CD4-positive, alpha-beta T cell treated with Interleukin-17A for 1 hour (primary cell): ENCODE measurements at regions not wholly inside any gene's neighbourhood (a gene's known extent, or its start where the extent isn't known, plus 50 kb on each side); places are given as distances from the start of the nearest gene placed in this dataset.
"Not testable (repeated sequence)": the region's sequence is repeated elsewhere in the genome, so short reads cannot be mapped to it uniquely, and the experiment has no call there.

Source experiments
- DNase-seq: peaks from one replicate; pipeline ENCODE4 v3.0.0-alpha.2; 2020

DNA sequence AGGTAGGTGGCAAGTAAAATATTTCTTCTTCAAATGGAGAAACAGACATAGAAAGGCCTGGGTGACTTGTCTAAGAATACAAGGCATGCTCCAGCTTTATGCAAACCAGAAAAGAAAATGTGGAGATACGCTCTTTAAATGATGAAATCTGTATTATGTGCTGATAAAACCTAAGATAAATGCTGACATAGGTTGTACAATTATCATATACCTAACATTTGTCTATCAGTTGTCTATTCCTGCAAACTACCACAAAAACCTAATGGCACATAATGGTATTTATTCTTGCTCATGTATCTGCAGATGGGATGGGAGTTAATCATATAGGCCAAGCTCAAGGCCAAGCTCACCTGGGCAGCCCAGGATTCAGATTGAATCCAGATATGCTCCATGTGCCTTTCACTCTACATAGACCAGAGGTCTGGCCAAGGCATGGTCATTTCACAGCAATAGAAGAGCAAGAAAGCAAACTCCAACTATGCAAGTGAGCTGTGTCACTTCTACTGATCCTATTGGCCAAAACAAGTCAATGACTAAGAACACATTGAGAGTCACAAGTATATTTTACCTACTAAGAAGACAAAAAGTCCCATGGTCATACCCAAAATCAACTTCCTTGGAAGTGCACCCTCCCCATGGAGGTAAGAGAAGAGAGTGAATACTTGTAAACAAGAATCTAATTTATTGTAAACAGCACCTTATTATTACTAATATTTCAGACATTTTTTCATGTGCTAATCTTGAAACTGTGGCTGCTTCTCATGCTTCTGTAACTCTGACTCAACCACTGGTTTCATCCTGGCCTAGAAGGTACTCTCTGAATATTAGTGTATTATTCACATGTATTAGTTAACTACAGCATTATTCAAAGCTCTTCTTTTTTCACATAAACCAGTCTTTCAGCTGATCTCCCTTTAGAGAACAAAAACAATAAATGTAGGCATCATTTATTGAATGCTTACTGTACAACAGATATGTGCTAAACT, 270.7 kb upstream of the SOX9 start:
- DNase-seq, result no peak

DNA sequence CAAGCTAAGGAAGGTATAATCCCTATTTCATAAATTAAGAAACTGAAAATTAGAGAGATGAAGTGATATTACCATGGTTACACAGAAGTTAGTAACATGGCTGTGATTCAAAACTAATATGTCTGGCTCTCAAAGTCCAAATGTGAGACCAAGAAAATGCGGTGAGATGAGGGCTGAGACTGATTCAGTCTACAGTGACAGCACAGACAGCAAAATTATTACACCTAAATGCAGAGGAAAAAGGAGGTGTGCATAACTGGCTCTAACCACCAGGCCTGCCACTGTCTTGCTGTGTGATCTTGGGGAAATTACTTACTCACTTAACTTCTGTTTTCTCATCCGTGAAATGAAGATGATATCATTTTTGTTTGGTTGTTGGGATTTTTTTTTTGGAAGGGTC, 270.0 kb upstream of the SOX9 start:
- no peak for DNase-seq

DNA sequence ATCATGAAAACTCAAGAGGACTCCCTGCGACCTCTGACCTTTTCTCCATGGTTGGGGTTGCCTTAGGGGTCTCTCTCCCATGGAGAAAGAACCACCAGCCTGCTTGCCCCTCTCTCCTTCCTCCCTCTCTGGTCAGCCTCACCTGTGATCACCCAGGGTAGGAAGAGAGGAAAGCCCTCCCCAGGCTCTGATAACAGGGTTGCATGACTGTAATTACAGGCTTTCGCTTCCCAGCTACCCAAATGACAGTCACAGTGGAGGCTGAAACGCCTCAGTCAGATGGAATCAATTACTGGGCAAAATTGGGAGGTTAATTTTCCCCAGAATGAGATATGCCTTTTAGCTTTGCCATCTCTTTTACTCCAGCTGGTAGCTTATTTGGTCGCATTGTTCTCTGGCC, 265.8 kb upstream of the SOX9 start:
- DNase-seq, result no peak

DNA sequence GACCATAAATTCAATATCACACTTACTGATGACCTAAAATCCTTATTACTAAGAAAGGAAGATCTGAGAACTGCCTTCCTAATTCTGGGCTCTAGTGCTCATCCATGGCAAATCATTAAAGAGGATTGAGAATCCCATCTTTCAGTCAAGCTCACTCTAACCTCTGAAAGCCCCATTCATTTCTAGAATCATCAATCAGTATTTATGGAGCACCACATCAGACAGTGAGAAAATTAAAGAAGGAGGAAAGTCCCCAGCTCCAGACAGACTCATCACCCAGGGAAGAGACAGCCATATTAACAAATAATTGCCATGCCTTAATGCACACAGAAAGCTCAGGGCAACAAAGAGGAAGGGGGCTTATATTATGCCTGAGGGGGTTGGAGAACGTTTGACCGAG, 256.1 kb upstream of the SOX9 start:
- no peak for DNase-seq

DNA sequence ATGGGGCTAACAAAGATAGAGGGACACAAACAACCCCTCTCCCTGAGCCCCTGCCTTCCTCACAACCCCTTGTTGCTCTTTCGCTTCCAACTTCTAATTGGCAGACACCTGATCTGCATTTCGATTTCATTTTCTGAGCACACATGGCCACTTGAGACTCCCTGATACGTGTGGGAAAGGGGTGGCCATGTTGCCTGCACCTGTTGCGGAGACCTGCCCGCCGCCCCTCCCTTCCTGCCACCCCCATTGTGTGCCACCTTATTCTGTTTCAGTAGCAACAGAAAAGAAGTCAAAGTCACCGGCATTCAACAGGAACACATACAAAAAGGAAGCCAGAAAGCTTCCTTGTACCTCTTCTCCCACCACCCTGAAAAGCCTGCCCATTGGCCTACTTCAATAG, 254.7 kb upstream of the SOX9 start:
- no peak for DNase-seq

DNA sequence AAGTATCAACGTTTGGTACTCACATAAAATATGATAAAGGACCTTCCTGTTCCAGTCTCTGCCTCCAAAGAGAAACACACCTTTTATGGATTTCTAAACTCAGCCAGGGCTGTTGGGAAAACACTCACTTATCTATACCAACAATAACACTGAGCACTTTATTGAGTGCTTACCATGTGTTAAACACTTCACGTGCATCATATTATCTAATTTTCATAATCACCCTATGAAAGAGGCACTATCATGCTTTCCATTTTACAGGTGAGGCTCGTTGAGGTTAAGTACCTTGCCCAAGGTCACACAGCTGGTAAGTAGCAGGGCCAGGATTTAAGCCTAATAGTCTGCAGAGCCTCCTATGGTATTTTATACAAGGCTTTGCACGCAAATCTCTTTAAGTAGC, 251.5 kb upstream of the SOX9 start:
- DNase-seq, result no peak

DNA sequence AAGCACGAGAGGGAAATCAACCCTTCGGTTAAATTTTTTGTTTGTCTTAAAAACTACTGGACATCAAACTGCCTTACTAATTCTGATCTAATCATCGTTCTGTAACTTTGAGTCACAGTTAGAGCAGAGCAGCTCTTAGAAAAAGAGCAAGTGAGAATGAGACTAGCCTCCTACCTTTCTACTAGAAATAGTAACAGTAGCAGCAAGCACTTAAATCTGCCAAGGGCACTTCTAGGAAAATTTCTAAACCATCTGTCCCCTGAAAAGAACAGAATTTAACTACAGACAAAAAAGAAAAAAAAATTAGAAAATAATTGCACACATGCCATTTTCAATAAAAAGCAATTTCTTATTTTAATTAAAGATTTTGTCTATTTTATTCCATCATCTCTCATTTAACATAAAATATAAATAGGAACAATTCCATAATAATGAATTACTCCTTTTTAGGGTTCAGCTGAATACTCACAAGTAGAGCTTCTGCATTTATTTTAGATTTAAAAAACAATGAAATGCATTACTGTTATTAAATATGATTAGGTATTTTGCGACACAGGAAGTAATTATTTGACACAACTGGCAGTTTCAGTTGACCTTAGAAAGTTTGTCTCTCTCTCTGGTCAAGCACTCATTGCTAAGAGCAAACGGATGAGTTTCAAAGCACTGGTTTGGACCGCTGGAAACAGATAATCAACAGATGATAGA, 250.8 kb upstream of the SOX9 start:
- DNase-seq, result no peak

DNA sequence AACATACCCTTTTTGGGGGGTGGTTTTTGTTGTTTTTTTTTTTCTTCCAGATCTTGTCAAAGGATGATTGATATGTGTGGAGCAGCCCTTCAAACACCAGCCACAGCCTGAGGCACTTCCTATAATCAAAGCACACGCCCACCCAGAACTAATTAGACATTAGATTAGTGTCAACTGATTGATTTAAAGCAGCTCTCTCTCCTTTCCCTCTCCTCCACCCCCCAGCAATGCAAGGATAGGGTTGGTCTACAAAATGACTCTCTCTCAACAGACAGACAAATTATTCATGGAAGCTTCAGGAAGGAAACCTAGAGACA, 250.3 kb upstream of the SOX9 start:
- no peak for DNase-seq

DNA sequence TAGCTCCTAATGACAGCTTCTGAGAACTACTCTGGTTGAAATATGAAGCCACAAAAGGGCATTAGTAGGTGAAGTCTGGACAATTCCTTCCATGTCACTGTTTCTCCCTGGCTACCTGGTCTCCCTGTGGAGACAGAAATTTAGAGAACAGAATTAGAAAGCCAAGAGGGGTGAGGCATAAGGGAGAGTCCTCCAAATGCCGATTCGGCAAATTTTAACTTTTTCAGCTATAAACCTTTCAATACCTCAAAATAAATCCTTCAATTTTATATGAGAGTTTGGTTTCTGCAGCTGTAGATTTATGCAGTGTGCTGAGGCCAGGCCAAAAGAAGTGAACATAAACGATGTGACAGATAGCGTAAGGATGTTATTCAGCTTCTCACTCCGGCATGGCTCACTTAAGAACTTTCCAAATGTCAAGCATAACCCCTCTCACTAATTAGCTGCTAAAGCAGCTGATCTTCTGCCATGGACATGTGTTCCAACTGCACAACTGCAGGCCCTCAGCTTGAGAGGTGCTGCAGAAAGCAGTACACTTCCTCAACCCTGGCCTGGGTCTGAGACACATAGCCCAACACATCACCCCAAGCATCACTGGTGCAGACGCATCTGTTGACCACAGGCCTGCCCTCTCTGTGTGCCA, 247.9 kb upstream of the SOX9 start:
- no peak for DNase-seq

DNA sequence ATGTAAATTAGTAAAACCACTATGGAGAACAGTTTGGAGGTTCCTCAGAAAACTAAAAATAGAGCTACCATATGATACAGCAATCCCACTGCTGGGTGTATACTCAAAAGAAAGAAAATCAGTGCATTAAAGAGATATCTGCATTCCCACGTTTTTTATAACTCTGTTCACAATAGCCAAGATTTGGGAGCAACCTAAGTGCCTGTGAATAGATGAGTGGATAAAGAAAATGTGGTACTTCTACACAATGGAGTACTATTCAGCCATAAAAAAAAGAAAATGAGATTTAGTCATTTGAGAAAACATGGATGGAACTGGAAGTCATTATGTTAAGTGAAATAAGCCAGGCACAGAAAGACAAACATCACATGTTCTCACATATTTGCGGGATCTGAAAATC, 246.0 kb upstream of the SOX9 start:
- not testable (repeated sequence) for DNase-seq

DNA sequence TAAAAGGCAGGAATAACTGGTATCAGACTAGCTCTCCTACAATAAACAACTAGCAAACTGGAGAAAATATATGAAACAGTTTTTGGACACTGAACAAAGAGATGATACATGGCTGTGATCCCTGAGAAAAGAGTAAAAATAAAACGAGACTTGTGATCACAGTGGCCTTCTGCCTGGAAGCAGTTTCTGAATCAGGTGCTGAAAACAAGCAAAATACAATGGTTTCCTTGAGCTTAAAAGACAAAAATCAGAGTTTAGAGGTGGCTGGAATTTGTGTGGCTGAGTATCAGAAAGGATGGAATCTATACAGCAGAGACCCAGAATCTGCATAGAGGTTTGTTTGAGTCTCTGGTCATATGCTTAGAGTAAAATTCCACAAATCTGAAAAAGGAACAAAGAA, 242.5 kb upstream of the SOX9 start:
- no peak for DNase-seq

DNA sequence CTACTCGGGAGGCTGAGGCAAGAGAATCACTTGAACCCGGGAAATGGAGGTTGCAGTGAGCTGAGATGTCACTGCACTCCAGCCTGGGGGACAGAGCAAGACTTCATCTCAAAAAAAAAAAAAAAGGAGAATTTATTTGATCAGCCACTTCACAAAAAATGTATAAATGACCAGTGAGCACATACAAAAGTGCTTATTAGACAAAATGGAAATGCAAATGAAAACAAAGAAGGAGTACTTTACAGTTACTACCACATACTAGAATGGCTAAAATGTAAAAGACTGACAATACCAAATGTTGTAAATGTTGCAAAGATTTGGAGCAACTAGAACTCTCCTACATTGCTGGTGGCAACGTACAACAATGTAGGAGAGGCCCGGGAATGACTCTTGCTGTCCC, 241.8 kb upstream of the SOX9 start:
- DNase-seq, result no peak

DNA sequence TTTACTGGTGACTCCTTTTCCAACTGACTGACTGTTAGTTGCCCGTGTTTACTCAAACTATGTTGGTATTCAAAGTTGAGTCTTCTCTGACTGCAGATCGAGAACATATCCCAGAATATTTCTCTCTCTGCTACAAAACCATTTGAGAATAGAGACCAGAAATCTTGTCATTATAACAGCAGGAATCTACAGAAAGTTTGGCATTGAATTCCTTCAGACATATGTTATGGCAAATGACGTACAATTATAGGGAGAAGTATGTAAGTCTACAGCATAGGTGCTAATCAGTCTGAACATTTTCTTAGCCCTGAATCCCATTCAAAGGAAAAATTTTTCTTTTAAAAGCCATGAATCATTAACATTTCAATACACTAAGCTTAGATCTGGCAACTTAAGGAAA, 239.8 kb upstream of the SOX9 start:
- DNase-seq, result no peak

DNA sequence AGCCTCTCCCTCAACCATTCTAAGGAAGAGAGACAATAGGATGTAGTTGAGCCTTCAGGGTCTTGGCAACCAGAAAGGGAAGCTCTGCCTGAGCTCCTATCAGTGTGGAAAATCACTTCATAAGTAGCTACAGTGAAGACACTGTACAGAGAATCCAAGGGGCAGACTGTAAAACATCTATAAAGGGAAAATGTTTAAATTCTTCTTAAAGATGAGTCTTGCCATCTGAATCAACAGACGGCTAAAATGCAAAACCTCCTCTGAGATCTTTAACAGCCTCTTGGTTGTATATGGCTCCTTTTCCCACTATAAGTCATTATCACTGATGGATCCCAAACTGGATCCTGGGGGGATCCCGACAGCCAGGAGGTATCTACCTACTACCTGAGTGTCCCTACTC, 239.2 kb upstream of the SOX9 start:
- DNase-seq, result no peak

DNA sequence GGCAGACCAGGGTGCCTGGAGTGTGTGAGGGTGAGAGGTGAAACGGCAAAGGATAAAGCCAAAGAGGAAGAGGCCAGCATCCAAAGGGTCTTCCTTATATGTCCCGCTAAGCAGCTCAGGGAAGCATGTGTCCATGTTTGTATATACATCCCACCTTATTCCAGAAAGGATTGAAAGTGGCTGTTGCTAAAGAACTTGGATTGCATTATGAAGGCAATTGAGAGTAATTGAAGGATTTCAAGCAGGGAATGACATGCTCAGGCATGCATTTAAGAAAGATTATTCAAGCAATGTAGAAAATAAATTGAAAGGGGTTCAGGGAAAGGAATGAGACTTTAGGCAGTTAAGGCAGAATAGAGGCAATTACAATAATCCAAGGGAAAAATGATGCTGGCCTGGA, 237.6 kb upstream of the SOX9 start:
- DNase-seq, result no peak

DNA sequence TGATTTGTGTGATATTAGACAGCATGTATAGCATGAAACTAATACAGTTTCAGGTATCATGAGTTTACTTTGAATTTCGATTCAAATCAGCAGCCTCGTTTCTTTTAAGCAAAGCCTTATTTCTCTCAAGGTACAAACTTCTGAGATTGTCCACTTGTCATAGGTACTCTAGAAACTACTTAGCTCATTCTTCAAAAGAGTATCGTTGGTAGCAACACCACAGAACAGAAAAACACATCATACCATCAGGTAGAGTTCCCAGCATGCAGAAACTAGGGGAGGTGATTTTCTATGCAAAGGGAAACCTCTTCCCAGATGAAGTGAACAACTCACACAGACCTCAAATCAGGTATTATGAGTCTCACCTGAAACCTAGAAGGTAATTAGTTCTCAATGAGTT, 237.0 kb upstream of the SOX9 start:
- no peak for DNase-seq

DNA sequence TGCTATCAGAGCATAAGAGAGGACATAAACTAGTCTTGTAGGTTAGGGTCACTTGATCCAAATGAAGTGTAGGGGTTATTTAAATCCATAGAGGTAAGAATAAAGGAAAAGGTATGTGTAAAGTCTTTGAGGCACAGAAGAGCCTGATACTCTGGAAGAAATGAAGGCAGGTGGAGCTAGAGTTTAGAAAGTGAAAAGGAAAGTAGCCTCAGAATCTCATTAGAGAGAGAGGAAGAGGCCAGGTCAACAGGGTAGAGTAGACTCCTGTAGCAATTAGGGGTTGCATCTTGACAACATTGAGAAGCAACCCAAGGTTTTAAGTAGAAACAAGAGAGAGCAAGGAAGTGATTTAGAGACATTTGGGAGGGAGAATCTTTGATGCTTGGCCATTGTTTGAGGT, 235.2 kb upstream of the SOX9 start:
- no peak for DNase-seq

DNA sequence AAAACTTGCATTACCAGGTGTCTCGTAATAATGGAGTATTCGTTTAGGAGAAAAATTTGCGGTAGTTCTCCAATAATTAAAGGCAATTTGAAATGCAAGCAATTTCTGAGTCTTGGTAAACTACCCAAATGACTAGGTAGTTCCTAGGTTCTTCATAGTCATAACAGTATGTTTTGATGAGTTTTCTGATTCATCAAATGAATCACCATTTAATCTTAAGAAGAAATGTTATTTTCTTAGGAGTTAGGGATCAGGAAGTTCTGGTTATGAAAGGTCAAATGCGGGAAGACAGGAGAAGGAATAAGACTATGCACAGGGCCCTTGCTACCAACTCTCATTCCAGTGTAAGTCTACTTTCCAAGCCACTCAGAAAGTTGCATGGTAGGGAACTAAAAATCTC, 221.5 kb upstream of the SOX9 start:
- DNase-seq, result no peak

DNA sequence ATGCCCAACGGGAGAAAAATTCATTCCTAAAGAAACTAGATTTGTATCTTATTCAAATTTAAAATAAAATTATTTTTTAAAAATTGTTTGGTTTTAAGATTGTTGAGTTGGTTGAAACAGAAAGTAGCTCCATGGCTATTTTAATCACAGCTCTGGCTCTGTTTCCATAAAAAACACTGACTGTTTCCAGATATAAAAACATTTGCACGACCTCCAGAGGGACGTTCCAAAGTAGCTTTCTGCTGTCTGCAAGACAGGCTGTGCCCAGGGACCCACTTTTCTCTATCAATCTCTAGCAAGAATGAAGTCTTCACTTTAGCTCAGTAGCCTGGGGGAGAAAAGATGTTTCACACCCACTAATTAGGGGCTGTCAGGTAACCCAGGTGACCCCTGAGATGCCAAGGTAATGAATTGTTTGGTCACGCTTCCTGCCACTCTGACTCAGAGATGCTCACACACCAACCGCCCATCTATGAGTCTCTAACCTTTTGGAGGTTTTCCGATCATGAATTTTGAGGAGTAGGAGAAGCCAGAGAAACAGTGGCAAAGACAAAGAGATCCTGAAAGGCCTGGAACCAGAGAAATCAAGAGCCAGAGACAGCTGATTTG, 220.1 kb upstream of the SOX9 start:
- DNase-seq, result no peak

DNA sequence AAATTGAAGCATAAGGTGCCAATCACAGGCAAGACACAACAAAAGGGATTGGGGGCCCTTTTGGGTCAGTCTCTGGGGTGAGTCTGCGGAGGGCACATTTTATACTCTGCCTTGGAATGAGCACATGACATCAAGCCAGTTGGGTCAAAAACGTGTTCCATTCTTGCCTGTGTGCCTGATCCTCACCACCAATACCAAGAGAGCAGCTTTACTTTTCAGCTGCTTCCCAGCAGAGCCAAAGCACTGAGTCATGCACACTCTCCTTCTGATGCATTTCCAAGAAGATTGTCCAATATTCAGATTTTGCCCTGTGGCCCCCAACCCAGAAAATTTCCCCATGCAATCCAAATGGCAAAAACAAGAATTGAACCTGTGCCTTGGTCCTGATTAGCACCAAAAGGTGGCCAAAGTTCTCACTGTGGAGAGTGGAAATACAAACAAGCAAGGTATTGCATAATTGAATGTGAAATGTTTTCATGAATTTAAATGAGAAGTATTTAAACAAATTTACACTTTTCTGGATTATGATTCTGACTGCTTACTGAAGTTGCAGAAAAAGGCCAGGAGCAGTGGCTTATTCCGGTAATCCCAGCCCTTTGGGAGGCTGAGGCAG, 217.8 kb upstream of the SOX9 start:
- DNase-seq, result no peak

DNA sequence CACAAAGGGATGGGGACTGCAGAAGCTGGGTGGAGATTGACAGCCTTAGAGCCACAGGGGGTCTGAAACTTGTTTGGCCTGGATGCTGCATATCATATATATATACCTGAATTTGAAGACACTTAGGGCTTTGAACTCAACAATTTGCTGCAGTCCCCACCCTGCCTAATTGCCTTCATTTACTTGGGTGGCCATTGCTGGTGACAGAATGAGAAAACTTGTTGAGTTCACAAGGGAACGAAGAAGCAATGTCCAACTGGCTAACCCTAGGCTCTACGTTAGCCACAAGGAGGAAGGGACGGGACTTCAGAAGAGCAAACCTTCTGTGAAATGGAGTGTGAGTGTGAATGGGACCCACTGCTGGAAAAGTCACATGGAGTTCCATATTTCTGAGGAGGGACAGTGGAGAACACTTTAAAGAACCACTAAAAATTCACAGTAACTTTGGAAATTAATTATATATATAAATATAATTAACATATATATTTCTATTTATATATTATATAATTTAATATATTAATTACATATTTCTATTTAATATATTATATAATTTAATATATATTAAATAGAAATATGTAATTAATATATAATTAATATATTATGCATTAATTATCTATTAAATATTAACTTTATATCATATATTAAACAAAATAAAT, 215.3 kb upstream of the SOX9 start:
- no peak for DNase-seq

DNA sequence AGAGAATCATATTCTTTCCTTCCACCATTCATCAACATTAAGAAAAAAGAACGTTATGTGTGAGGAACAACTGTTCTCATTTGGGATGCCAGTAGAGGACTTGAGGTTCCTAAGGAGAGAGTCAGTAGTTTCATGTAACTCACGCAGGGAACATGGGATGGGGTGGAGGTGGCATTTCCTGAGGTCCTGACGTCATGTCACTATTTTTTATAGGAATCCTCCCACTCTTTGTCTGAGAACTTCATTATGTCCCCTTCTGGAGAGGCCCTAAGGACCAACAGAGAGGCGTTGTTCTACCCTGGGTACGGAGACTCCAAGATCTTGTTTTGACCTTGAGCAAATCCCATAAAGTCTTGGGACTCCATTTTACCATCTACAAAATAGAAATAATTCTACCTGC, 211.7 kb upstream of the SOX9 start:
- no peak for DNase-seq

DNA sequence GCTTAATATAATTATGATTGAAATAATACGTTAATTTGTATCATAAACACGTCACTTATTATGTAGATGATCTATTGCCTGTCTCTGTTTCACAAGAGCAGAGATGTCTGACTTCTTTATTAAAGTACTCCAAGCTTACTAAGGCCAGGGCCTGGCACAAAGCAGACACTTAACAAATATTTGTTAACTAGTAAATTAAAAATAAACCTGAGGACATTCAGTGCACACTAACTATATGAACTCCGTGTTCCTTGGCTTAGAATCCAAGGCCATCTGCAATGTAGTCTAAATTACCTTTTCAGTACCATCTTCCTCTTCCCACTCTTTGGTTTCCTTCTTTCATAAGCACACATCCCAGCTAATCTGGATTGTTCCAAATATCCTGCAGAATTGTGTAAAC, 210.8 kb upstream of the SOX9 start:
- DNase-seq, result no peak
